Fibroblast of skin of left biceps (primary cell): ENCODE measurements at regions not wholly inside any gene's neighbourhood (a gene's known extent, or its start where the extent isn't known, plus 50 kb on each side); places are given as distances from the start of the nearest gene placed in this dataset.

Source experiments
- DNase-seq, 2 experiments: peaks; one replicate each; pipeline ENCODE4 v3.0.0-alpha.2; 2013; ENCODE audit warnings: low read depth in 2 of 2

GRCh38 chr6:95071464-95071863, 505.9 kb upstream of the MANEA start:
- DNase-seq: no peak

GRCh38 chr6:95078457-95078856, 498.9 kb upstream of the MANEA start:
- DNase-seq: no peak

- DNase-seq: no peak
Observed at GRCh38 chr6:95081231-95081630, 496.1 kb upstream of the MANEA start.

GRCh38 chr6:95081949-95082348, 495.4 kb upstream of the MANEA start:
- no peak for DNase-seq

GRCh38 chr6:95083506-95083905, 493.8 kb upstream of the MANEA start:
- DNase-seq: no peak

- no peak for DNase-seq
Observed at GRCh38 chr6:95084867-95085266, 492.5 kb upstream of the MANEA start.

- DNase-seq: peak; percentile 83 to 85
Observed at GRCh38 chr6:95087394-95088097, 489.8 kb upstream of the MANEA start.

GRCh38 chr6:95091823-95092436, 485.4 kb upstream of the MANEA start:
- peak; percentile 29 to 36 for DNase-seq

- DNase-seq: no peak
Observed at GRCh38 chr6:95093154-95093553, 484.2 kb upstream of the MANEA start.

- peak in 1 of 2 experiments; percentile 20 for DNase-seq
Observed at GRCh38 chr6:95094751-95095663, 482.3 kb upstream of the MANEA start.

GRCh38 chr6:95095855-95096254, 481.5 kb upstream of the MANEA start:
- DNase-seq: no peak

GRCh38 chr6:95099410-95099809, 477.9 kb upstream of the MANEA start:
- DNase-seq: no peak

GRCh38 chr6:95109212-95109611, 468.1 kb upstream of the MANEA start:
- no peak for DNase-seq

- DNase-seq: no peak
Observed at GRCh38 chr6:95110767-95111166, 466.6 kb upstream of the MANEA start.

- DNase-seq: no peak
Observed at GRCh38 chr6:95117236-95117635, 460.1 kb upstream of the MANEA start.

GRCh38 chr6:95119927-95120326, 457.4 kb upstream of the MANEA start:
- no peak for DNase-seq

GRCh38 chr6:95120984-95121383, 456.4 kb upstream of the MANEA start:
- DNase-seq: no peak

- no peak for DNase-seq
Observed at GRCh38 chr6:95127261-95127660, 450.1 kb upstream of the MANEA start.

- DNase-seq: no peak
Observed at GRCh38 chr6:95128439-95128838, 448.9 kb upstream of the MANEA start.

- DNase-seq: no peak
Observed at GRCh38 chr6:95128947-95129346, 448.4 kb upstream of the MANEA start.

- DNase-seq: no peak
Observed at GRCh38 chr6:95133578-95133977, 443.8 kb upstream of the MANEA start.

- DNase-seq: no peak
Observed at GRCh38 chr6:95135182-95135581, 442.2 kb upstream of the MANEA start.

- no peak for DNase-seq
Observed at GRCh38 chr6:95142101-95142500, 435.2 kb upstream of the MANEA start.
